GM19468 (cell line): ENCODE measurements at regions not wholly inside any gene's neighbourhood (a gene's known extent, or its start where the extent isn't known, plus 50 kb on each side); places are given as distances from the start of the nearest gene placed in this dataset.

Experiments
- ATAC-seq: cut with Tn5 transposase; IDR thresholded peaks from one replicate; pipeline ENCODE4 v1.9.1; 2021; ENCODE audit warnings: mild to moderate bottlenecking, moderate library complexity, moderate number of reproducible peaks; ENCODE audit not compliant: unreplicated experiment; ENCODE audit errors: extremely low read depth

GRCh38 chr16:85428168-85428898 is 184.8 kb upstream of the GSE1 start:
- ATAC-seq: no peak

- no peak for ATAC-seq
These were observed 184.0 kb upstream of the GSE1 start for GRCh38 chr16:85428899-85429775.

DNA sequence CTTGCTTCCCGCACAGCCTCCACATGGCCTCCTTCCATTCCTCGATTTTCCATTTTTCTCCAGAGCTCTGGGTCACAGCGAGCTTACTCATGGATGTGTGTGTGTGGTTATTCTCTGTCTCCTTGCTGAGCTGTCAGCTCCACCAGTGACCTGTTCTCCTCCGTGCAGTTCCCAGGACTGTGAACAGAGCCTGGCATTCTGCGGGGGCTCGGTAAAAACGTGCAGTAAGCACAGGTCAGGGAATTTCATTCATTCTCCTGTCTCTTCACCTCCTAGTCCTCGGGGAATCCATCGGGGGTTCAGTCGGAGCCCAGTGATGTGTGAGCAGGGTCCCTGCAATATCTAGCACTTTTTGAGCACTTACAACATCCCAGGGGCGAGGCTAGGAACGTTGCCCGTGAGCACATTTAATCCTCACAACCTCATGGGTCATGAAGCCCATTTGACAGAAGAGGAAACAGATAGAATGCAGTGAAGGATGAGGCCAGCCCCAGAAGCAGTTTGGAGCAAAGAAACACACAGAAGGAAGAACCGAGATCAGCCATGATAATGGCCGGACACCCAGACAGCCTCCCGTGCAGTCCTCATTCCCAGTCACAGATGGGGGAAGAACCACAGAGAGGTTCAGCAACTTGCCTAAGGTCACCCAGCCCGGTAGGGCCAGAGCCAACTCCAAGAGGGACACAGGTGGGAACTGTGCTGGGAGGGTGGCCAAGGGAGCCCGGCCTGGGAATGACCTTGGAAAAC is 183.2 kb upstream of the GSE1 start:
- ATAC-seq: no peak

DNA sequence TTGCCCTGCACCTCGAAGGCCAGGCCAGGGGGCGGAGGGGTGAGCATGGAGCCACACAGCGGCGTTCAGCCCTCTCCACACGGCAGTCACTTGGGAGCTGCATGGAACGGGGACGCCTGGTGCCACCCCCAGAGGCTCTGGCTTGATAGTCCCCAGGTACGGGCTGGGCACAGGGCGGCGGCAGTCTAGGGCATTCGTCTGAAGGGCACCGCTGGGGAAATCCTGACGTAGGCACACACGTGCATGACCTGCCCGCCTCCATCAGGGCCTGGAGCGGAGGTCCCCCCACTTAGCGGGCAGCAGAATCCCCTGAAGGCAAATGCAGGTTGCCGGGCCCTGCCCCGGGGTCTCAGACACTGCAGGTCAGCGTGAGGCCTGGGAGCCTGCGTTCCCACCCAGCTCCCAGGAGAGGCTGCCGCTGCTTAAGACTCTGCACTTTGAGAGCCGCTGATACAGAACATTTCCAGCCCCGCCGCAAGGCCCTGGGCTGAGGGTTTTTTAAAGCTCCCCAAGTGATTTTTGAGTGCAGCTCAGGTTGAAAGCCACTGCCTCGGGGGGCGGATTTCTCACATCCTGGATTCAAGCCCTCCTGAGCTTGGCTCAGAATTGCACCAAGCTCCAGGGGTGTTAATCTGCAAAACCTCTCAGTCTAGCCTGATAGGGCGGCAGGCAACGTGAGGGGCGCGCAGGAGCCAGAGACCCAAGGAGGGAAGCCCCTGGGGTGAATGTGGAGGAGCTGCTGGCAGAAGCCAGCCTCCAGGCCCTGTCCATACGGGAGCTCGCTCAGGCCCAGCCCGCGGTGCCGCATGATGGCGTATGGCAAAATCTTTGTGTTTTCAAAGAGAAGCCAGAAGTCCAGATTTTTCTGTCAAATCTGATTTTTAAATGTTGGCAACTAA is 182.3 kb upstream of the GSE1 start:
- ATAC-seq: no peak

DNA sequence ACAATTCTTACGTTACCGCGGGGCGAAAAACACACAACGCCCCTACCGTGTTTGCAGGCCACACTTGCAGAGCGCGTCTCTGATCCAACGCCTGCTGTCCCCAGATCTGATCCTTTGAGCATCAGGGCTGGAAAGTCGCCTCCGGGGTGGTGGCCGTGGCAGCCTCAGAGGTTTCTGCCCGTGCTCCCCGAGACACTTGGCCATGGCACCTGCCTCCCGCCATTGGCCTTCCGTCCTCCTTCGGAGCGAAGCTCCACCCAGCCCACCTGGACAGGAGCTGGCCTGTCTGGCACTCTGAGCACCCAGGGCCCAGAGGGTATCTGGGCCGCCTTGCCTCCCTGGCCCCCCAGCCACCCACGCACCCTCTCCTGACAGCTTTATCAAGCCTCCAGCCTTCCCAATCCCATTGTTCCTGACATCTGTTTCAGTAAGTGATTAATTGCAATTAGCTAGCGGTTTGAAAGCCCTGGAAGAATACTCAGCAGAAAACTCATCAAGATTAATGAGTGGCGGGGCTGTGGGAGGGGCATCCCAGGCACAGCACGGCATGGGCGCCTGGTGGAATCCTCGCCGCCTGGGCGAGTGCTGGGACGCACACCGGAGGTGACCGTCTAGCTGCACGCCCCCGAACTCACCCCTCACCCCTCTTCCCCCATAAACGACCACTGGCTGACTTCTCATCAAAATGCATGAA is 181.5 kb upstream of the GSE1 start:
- no peak for ATAC-seq

- ATAC-seq: no peak
These were observed 180.5 kb upstream of the GSE1 start for GRCh38 chr16:85432606-85433005.

- no peak for ATAC-seq
These were observed 179.6 kb upstream of the GSE1 start for GRCh38 chr16:85433477-85433876.

GRCh38 chr16:85435286-85435685 is 177.8 kb upstream of the GSE1 start:
- no peak for ATAC-seq

GRCh38 chr16:85435700-85436099 is 177.4 kb upstream of the GSE1 start:
- ATAC-seq: no peak

DNA sequence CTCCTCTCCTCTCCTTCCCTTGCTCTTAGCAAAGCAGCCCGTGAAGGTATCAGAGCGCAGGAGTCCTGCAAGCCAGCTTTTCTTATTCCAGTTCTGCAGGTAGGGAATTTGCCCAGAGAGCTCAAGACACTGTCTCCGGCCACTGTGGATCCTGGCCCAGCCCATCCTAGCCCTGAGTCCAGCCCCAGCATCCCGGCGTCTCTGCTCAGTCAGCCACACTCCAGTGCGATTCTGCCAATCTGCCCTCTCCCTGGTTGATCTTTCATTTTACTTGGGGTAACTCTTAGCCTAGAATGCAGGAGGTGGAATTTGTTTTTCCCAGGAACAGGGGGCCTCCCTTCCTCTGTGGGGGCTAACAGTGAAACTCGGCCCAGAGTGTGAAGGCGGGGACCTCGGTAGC is 176.9 kb upstream of the GSE1 start:
- no peak for ATAC-seq

- ATAC-seq: no peak
These were observed 176.4 kb upstream of the GSE1 start for GRCh38 chr16:85436636-85437165.

- ATAC-seq: no peak
These were observed 175.7 kb upstream of the GSE1 start for GRCh38 chr16:85437166-85438052.

GRCh38 chr16:85438981-85439685 is 174.0 kb upstream of the GSE1 start:
- ATAC-seq: no peak

GRCh38 chr16:85440744-85441143 is 172.4 kb upstream of the GSE1 start:
- ATAC-seq: no peak

GRCh38 chr16:85441189-85441889 is 171.8 kb upstream of the GSE1 start:
- no peak for ATAC-seq

GRCh38 chr16:85441890-85442670 is 171.0 kb upstream of the GSE1 start:
- no peak for ATAC-seq
